GM19351 (cell line): ENCODE measurements at regions not wholly inside any gene's neighbourhood (a gene's known extent, or its start where the extent isn't known, plus 50 kb on each side); places are given as distances from the start of the nearest gene placed in this dataset.

Experiments used
- ATAC-seq: cut with Tn5 transposase; IDR thresholded peaks from one replicate; pipeline ENCODE4 v1.9.1; 2021; ENCODE audit warnings: mild to moderate bottlenecking, moderate library complexity; ENCODE audit not compliant: unreplicated experiment

DNA sequence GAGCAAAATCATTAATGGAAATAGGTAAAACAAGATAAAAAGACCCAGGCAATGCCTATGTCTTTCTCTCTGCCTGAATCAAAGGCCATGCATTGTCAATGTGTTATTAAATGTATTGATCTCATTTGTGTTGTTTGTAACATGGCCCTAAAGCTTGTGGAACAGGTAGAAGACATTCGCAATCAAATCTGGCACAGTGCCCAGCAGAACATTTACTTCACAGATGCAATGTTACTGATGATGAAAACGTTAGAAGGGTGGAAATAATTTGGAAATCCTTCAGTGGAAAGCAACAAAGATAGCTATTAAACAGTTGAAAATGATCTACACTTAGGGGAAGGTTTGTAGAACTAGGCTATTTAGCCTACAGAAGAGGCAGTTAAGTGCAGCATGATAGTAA, 368.2 kb downstream of the EPHA4 start:
- no peak for ATAC-seq

DNA sequence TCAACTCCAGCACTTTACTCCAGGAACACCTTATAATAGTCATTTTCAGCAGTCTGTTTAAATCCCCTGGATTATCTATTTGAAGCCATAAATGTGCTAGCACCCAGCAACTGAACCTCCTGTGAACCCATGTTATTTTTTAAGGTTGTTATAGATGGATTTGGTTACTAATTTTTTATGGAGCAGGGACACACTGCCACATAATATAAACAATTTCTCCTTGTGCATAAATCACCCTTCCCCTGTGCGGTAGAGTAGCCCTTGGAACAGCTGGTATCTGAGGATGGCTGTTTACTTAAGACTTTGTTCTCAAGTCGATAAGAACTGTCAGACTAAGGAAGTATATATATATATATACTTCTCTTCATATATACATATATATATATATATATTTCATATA, 367.4 kb downstream of the EPHA4 start:
- ATAC-seq, result no peak

DNA sequence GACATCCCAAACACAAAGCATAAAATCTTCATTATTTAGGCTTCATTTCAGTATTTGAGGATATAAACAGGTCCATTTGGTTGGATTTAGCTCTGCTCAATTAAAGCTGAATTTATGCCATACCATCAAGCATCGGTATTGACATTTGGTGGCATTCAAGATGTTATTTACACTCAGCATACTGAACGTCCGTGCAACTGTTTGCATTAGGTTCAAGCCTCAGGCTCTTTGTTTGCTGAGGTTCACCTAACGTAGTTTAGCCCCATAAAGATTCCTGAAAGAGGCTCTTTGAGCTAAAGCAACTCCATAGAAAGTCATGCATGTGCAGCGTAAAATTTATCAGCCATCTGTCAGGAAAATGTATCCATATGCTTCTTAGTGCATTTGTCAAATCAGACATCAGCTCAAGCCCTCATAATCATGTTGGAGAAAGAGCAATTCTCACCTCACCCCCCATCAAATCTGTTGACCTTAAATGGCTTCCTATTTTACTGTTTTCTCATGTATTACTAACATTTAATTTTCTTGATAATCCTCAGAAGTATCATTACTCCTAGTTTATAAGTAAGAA, 366.9 kb downstream of the EPHA4 start:
- no peak for ATAC-seq

DNA sequence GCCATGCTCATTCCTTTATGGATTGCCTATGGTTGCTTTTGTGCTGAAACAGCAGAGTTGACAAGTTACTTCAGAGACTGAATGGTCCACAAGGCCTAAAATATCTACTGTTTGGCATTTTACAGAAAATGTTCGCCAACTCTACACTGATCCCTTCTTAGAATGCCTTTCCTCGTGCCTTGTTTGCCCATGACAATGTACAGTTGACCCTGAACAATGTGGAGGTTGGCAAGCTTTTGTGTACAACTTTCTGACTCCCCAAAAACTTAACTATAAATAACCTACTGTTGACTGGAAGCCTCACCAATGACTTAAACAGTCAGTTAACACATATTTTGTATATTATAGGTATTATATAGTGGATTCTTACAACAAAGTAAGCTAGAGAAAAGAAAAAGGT, 361.4 kb downstream of the EPHA4 start:
- ATAC-seq, result no peak

DNA sequence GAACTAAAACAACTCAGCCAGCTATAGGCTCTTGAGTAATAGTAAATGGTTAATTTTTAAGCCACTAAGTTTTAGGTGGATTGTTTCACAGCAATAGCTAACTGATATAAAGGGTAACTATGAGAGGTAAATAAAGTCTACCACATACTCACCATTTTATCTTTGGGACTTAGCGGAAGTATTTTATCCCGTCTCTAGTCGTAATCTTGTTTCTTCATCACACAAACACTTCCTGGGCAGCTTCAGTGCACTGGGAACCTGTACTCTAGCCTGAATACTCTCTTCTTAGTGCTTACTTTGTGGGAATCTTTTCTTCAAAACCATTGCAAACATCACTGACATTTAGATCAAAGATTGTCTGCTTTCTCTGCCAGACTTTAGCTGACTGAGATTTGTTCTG, 360.5 kb downstream of the EPHA4 start:
- no peak for ATAC-seq

DNA sequence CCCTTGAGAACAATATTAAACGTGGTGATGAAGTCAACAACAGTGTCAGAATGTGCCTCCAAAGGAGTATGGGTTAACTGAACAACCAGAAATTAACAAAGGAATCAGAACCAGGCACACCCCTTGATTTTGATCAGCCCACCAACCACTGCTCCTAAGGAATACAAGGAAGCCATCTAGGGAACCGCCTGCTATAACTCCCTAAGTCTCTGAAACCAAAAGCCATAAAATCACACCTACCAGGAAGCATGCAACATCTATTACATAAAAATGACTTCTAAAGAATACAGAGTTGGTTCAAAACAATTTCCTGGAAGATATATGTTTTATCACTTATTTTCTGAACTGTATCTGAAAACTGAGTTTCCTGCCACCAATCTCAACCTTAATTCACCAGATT, 360.0 kb downstream of the EPHA4 start:
- ATAC-seq, result no peak

DNA sequence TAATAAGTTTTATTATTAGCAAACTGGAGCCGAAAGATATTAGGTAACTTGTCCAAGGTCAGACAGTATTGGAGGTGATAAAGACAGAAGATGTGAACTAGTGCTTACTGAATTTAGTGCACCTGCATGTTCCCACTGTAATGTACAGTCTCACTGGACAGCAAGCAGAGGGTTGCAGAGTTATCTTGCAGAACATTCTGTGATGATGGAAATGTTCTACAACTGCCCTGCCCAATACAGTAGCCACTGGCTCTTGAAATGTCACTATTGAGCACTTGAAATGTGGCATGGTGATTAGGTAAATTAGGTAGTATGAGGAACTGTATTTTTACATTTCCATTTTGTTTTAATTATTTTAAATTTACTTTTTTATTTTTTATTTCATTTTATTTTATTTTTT, 356.6 kb downstream of the EPHA4 start:
- no peak for ATAC-seq

DNA sequence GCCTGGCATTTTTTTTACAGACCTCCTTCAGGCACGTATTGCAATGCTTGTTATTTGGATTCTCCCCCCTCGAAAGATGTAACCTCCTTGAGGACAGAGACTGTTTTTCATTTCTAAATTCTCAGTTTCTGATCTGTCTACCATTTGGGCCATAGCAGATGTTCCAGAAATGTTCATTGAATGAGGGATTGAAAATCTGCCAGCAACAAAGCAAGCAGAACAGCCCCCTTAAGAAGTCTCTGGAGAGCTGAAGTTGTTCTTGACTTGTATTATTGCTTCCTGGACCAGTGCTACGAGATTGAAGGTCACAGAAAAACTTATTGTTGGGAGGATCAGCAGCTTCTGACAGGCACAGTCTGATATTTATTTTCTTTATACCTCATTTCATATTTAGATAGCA, 355.5 kb downstream of the EPHA4 start:
- ATAC-seq, result no peak

DNA sequence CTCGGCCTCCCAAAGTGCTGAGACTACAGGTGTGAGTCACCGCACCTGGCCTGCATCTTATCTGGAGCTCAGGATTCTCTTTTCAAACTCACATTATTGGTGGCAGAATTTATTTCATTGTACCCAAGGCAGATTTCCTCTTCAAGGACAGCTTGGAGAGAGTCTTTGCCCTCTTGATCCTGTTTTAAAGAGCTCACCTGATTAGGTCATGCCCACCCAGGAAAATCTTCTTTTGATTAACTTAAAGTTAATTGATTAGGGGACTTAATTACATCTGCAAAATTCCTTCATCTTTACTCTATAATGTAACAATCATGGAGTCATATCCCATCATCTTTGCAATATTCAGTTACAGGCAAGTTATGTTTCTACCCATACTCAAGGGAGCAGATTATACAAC, 346.4 kb downstream of the EPHA4 start:
- no peak for ATAC-seq

DNA sequence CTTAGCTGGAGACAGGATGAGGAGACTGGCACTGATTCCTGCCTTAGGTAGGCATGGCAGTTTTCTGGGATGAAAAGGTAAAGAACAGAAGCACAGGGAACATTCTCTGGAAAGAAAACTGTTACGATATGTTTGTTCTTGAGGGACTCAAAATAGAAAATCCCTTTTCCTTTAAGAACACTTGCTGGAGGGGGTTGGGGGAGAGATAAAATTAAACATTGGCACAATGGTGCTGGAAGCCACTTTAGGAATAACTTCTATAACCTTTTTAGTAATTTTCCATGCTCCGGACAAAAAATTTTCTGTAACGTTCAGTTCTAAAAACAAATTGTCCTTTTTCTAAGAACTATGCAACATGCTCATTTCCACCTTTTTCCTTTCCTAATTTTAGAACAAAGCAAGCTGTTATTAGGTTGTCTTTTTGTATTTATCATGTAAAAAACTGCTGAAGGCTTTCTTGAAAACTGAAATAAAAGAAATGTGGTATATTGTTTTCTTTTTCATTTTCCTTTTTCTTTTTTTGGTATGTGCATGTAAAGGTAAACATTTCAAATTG, 343.8 kb downstream of the EPHA4 start:
- ATAC-seq, result no peak

DNA sequence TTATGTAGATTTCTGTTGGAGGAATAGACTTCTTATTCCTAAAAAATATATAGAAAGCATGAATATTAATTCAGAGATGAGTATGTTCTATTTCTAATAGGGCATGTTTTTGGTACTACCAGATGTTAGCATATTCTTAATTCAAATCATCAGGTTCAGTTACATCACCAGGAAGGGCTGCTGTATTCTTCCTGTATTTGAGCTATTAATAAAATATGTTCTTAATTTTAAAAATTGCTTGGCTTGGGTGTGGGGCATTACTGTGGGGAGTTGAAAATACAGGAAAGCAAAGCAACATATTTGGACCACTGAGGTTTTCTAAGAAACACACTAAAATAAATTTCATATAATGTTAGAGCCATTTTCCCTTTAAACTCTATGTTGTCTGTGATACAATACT, 343.0 kb downstream of the EPHA4 start:
- no peak for ATAC-seq

DNA sequence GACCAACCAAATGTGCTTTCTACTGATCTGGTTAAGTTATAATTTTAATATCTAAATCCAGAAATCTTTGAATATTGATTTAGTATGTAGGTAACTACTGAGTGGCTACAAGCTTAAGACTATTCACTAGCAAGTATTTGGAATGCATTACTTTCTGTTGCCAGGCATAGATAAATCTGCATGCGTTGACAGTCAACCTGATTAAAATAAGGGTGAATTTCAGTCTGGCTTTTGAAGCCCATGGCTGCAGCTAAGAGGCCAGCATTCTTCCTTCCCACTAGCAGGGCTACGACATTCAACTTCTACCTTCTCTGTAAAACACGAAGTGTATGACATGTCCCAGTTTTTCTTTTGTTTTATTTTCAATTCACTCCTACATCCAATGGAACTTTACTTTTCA, 340.6 kb downstream of the EPHA4 start:
- ATAC-seq, result no peak

DNA sequence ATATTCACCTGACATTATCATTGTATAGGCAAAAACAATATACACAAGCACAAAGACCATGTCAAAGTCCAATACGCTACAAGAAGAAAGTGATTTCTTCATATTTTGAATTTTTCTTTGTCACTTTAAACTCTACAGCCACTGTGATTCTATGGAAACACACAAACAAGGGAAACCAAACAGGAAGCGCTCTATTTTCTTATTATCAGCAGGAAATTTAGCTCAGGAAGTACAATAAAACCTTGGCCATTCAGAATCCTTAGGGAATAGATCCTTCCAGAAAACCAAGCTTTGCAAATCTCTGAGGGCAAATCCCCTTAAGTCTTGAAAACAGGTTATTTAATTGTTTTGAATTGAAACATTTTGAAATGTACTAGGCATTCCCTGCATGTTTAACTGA, 336.2 kb downstream of the EPHA4 start:
- no peak for ATAC-seq

DNA sequence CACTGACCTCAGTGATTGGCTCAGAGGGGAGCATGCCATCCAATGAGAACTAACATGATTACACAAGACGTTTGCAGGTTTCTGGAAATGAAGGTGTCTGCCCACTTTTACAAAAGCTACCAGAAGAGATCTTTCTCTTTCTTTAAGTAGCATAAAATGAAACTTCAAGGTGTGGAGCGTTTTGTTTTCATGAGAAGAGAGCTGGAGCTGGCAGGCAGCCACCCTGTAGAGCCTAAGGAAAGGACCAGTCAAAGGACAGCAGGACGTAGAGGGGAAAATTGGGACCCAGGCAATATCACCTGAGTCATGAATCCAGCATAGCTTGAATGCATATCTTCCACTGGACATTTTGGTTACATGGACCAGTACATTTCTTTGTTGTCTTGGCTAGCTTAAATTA, 331.0 kb downstream of the EPHA4 start:
- ATAC-seq, result no peak

DNA sequence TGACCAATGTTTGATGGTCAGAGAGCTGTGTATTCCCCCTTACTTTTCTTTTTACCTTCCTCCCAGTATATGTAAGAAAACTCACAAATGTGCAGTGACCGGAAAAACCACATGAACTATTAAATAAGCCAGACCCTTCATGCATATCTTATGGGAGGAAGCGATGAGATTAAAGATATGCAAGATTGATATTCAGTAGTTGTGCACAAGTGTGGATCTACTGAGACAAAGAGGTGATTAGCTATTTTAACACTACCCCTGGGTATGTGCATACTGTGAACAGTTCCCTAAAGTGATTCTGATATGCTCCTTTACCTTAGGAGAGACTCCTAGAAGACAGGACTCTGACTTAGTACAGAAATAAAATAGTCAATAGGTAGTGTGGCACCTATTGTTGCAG, 328.3 kb downstream of the EPHA4 start:
- ATAC-seq, result no peak

DNA sequence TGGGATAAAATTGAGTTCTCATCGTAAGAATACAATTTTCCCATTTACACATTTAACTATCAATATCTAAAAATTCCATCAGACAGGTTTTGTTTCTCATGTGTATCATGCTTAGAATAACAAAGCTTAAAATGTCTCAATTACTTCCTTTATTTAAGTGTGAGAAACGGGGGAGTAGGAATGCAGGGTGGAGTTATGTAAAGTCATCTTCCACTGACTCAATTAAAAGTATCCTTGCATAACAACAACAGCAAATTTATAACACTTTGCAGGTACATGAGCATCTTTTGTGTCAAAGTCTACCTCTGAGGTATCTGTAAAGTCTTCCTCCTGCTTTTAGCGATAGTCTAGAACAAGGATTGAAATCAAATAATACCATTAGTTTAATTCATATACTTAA, 327.1 kb downstream of the EPHA4 start:
- no peak for ATAC-seq

DNA sequence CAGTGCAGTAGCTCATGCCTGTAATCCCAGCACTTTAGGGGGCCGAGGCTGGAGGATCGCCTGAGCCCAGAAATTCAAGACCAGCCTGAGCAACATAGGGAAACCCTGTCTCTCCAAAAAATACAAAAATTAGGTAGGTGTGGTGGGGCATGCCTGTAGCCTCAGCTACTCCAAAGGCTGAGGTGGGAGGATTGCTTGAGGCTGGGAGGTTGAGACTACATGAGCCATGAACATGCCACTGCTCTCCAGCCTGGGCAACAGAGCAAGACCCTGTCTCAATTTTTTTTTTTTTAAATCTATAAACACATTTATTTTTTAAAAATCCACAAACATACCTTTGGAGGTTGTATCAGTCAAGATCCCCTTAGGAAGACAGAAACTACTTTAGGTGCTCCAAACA, 326.3 kb downstream of the EPHA4 start:
- ATAC-seq, result no peak

DNA sequence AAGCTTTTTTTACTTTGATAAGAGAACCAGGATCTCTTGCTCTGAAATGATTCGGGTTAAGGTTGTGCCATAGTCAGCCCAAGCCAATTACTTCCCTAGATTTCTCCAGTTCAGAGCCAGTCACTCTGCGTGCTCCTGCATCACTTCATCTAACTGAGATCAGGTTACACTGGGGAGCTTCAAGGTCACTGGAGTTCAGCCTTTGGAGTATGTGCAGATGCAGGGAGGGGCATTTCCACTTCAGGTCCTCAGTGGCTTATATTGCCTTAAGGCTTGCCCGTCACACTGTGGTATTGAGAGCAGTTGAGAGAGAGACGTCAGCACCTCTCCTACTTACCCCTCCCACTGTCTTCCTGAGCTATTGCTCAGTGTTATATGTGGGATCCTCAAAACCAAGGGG, 317.8 kb downstream of the EPHA4 start:
- no peak for ATAC-seq

DNA sequence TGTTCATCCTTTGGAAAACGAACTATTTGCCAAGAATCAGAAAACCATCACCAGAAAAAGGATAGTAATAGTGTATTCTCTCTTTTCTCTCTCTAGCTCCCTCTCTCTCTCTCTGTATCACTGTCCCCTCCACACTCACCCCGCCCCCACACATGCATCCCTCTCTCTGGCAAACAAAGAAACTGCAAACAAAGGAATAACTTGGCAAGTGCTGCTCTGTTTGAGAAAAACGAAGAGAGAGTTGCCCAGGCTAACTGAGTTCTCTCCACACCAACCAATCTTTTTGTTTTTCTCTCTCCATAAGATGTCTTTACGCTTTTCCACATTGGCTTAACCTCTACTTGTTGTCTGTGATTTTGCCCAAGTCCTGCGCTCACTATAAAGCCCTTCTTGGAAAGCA, 316.2 kb downstream of the EPHA4 start:
- no peak for ATAC-seq

DNA sequence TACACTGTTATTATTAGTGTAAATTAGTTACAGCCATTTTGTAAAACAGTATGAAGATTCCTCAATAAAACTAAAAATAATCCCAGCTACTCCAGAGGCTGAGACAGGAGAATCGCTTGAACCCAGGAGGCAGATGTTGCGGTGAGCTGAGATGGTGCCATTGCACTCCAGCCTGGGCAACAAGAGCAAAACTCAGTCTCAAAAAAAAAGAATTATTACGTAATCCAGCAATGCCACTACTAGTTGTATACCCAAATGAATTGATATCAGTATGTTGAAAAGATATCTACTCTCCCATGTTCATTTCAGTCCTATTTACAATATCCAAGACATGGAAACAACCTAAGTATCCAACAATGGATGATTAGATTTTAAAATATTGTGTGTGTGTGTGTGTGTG, 313.6 kb downstream of the EPHA4 start:
- ATAC-seq, result no peak

DNA sequence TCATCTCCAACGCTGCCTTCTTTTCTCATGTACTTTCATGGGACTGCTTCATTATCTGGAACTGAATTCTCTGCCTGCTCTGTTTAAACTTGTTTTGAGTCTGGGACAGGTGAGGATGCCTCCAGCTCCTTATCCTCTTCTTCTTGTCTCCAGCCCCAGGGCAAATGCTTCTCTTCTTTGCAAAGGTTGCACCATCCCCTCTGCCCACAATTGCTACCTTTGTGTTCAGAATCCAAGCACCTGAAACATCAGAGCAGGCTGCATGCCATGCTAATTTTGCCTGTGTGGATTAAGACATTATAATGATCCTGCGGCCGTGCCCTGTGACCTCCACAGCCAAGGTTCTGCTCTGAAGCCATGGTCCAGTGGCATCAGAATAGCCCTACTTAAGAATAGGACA, 309.5 kb downstream of the EPHA4 start:
- no peak for ATAC-seq

DNA sequence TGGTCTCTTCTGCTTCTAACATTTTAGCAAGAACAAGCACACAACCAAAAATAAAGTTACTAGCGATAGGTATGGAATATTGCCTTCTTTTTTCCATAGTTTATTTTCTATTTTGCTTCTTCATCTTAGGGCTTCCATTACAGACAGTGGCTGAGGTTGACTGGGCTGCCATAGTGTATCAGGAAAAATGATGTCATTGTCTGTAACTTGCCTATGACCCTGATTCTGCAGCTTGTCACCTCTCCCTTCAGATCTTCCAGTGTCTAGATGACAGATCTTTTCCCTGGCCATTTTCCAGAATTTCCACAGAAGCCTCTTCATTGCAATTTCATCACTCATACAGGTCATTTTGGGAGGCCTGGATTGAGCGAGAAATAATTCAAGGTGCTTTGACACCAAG, 308.5 kb downstream of the EPHA4 start:
- ATAC-seq, result no peak

DNA sequence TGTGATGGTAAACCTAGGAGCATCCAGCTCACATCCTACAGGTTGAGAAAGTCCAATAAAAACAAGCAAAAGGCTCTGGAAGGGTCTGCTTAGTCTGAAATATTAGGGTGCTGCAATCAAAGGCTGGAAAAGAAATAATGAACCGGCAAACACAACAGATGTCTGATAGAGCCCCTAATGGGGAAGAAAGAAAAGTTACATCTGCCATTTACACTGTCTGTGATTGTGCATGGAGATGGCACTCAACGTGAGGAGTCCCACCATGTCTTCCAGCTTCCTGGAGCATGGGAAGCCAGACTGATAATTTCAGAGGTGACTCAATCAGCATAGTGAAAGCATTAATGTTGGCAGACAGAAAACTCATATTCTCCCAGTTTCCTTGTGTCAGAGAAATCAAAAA, 307.8 kb downstream of the EPHA4 start:
- ATAC-seq, result no peak
